ENCODE measurements at regions not wholly inside any gene's neighbourhood (a gene's known extent, or its start where the extent isn't known, plus 50 kb on each side); places are given as distances from the start of the nearest gene placed in this dataset.

DNA sequence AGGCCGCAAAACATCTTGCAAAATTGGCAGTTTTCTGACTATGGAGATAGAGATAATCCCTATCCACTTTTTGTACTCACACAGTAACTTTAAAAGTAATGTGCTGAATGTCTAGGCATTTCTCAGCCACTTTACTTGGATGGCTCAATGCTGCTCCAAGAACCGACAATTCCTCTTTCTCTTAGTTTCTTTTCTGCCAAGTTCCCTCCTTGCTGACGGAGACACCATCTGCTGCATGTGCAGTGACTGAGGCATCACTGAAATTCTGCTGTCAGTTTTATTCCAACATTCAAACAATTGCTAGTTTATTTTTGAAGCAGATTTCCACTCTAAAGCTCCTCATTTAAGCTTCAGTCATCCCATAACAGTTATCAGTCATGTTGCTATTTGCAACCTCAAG lies 116.0 kb upstream of the RBMS3 start:
- ChIA-PET CTCF (no interaction called here), RAD21 (ENCODE audit: unreplicated experiment) (no interaction called here), POLR2A (interaction anchor here (0.5 kb wide), 1 partner anchor 116 kb away, joined by 3 read pairs; the partner anchor contains the start of gene RBMS3), SMC1A (ENCODE audit: uncharacterized antibody, unreplicated experiment) (interaction anchor here (1.1 to 1.3 kb wide), 2 partner anchors 10 to 45 kb away, joined by 3 read pairs; no protein-coding TSS in a partner anchor)
- TF ChIP-seq RFX5 (IDR thresholded peaks at IDR 0.05; ENCODE audit: low read depth, low read length) (no peak), RELA (IDR thresholded peaks at IDR 0.05; ENCODE audit: borderline replicate concordance, partially characterized antibody) (no peak), TARDBP (IDR thresholded peaks at IDR 0.05; ENCODE audit: borderline replicate concordance) (no peak), PAX5 (IDR thresholded peaks at IDR 0.05; ENCODE audit: borderline replicate concordance, low read depth, low read length) (no peak), NFIC (IDR thresholded peaks at IDR 0.05; ENCODE audit: low read depth, low read length) (no peak), GATAD2B (conservative IDR thresholded peaks at IDR 0.05; ENCODE audit: low read depth) (no peak), BRCA1 (IDR thresholded peaks at IDR 0.05; ENCODE audit: low read depth, low read length) (no peak), SMAD5 (IDR thresholded peaks at IDR 0.05; ENCODE audit: low read depth) (no peak), MYB (IDR thresholded peaks at IDR 0.05; ENCODE audit: borderline replicate concordance, low read depth, low read length) (no peak), MXI1 (IDR thresholded peaks at IDR 0.05; ENCODE audit: low read depth, low read length) (no peak), SIN3A (IDR thresholded peaks at IDR 0.05; ENCODE audit: low read depth, low read length) (no peak), ASH2L (IDR thresholded peaks at IDR 0.05; ENCODE audit: borderline replicate concordance, low read depth) (no peak), ZBED1 (IDR thresholded peaks at IDR 0.05; ENCODE audit: borderline replicate concordance) (no peak)
- TF ChIP-seq, protein P1, sequence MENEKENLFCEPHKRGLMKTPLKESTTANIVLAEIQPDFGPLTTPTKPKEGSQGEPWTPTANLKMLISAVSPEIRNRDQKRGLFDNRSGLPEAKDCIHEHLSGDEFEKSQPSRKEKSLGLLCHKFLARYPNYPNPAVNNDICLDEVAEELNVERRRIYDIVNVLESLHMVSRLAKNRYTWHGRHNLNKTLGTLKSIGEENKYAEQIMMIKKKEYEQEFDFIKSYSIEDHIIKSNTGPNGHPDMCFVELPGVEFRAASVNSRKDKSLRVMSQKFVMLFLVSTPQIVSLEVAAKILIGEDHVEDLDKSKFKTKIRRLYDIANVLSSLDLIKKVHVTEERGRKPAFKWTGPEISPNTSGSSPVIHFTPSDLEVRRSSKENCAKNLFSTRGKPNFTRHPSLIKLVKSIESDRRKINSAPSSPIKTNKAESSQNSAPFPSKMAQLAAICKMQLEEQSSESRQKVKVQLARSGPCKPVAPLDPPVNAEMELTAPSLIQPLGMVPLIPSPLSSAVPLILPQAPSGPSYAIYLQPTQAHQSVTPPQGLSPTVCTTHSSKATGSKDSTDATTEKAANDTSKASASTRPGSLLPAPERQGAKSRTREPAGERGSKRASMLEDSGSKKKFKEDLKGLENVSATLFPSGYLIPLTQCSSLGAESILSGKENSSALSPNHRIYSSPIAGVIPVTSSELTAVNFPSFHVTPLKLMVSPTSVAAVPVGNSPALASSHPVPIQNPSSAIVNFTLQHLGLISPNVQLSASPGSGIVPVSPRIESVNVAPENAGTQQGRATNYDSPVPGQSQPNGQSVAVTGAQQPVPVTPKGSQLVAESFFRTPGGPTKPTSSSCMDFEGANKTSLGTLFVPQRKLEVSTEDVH (IDR thresholded peaks at IDR 0.05; ENCODE audit: low read depth, partially characterized antibody), result no peak
- TF ChIP-seq, protein P2, sequence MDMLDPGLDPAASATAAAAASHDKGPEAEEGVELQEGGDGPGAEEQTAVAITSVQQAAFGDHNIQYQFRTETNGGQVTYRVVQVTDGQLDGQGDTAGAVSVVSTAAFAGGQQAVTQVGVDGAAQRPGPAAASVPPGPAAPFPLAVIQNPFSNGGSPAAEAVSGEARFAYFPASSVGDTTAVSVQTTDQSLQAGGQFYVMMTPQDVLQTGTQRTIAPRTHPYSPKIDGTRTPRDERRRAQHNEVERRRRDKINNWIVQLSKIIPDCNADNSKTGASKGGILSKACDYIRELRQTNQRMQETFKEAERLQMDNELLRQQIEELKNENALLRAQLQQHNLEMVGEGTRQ (IDR thresholded peaks at IDR 0.05; ENCODE audit: borderline replicate concordance, low read depth, low read length), result no peak
- TF ChIP-seq, protein P3, sequence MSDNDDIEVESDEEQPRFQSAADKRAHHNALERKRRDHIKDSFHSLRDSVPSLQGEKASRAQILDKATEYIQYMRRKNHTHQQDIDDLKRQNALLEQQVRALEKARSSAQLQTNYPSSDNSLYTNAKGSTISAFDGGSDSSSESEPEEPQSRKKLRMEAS (IDR thresholded peaks at IDR 0.05; ENCODE audit: low read depth, low read length), result no peak
- Histone ChIP-seq H3K27me3 (replicated peaks in 1 of 2; ENCODE audit: control insufficient read depth in 2 of 2, insufficient read depth in 2 of 2, low read length in 1 of 2) (no peaks in the 10 kb centered on the region), H3K4me1 (ENCODE audit: control insufficient read depth, insufficient read depth, low read length) (no peaks in the 10 kb centered on the region), H3K4me3 (no peak overlapping the region), H2AFZ (ENCODE audit: control insufficient read depth, low read depth, low read length) (no peak overlapping the region), H4K20me1 (ENCODE audit: control insufficient read depth, insufficient read depth) (no peaks in the 10 kb centered on the region), H3K36me3 (ENCODE audit: control insufficient read depth in 2 of 2, insufficient read depth in 2 of 2, low read length in 1 of 2) (no peaks in the 10 kb centered on the region), H3K4me2 (ENCODE audit: control insufficient read depth, insufficient read depth) (no peak overlapping the region), H3K9me3 (replicated peaks; ENCODE audit: control insufficient read depth, insufficient read depth, low read length) (no peaks in the 10 kb centered on the region), H3K79me2 (ENCODE audit: control insufficient read depth, insufficient read depth, low read length) (no peaks in the 10 kb centered on the region), H3K9ac (ENCODE audit: control insufficient read depth, insufficient read depth, low read length) (no peak overlapping the region), H3K27ac (ENCODE audit: control insufficient read depth, insufficient read depth) (no peak overlapping the region)
- DNase-seq (ENCODE audit: low read depth, low spot score) (no peak), ATAC-seq (no peak), FAIRE-seq (no peak)
- BruUV-seq (replicated peaks), result no TSS peak
- intact Hi-C loops (cut with micrococcal nuclease; ENCODE audit: unreplicated experiment) (no loop called here), in situ Hi-C loops (cut with MboI) (no loop called here)
- 25% methylated on average over 3 of the region's 3 CpGs for WGBS (ENCODE audit: insufficient coverage, insufficient replicate concordance, low lambda C conversion rate, missing lambda C conversion rate)

Measured in GM12878 (cell line).